T-cell (primary cell): ENCODE measurements at regions not wholly inside any gene's neighbourhood (a gene's known extent, or its start where the extent isn't known, plus 50 kb on each side); places are given as distances from the start of the nearest gene placed in this dataset.

Source experiments
- ATAC-seq, 4 experiments: fragments of 200-7000 bp in 3 of 4; fragments of 150-1000 bp in 1 of 4; cut with Tn5 transposase; replicated peaks in 1 of 4; 1 replicate in 3 of 4; 2 replicates in 1 of 4; pipeline ENCODE4 v1.10.0; 2021; ENCODE audit warnings: moderate library complexity in 3 of 4, mild to moderate bottlenecking in 2 of 4, moderate number of reproducible peaks in 1 of 4
- CTCF ChIA-PET, 2 donors: fragments of 300-600 bp; sonication (Branson Sonifier 250); formaldehyde crosslinking; loops; one replicate each; lab custom pipeline; 2022; ENCODE audit warnings: antibody characterized with exemption in 2 of 2; lab: Charles Lee
- POLR2A ChIA-PET, 2 donors: fragments of 300-600 bp; sonication (Branson Sonifier 250); formaldehyde crosslinking; loops; one replicate each; lab custom pipeline; 2022; ENCODE audit warnings: antibody characterized with exemption in 2 of 2; lab: Charles Lee
- DNase-seq, 35 experiments: peaks; one replicate each; pipeline versions ENCODE4 v3.0.0 to v3.0.0-alpha.2; 2013 to 2023
- H3K27ac ChIP-seq: one replicate; pipeline ENCODE4 v1.5.1; 2013; ENCODE audit warnings: low read length
- H3K27me3 ChIP-seq, 2 experiments: replicated peaks in 1 of 2; 1 replicate in 1 of 2; 2 replicates in 1 of 2; pipeline versions ENCODE4 v1.6.1 to v1.7.0; 2013; ENCODE audit warnings: low read length in 1 of 2, mixed read lengths in 1 of 2; ENCODE audit not compliant: control insufficient read depth in 2 of 2, insufficient read depth in 2 of 2; ENCODE audit errors: extremely low read depth in 1 of 2
- H3K36me3 ChIP-seq, 2 donors: 1 replicate in 1 of 2; 2 replicates in 1 of 2; pipeline versions ENCODE4 v1.6.1 to v1.7.0; 2013; ENCODE audit warnings: low read length in 1 of 2; ENCODE audit not compliant: control insufficient read depth in 2 of 2, insufficient read depth in 1 of 2; ENCODE audit errors: extremely low read depth in 1 of 2
- H3K4me1 ChIP-seq, 2 experiments: 1 replicate in 1 of 2; 2 replicates in 1 of 2; pipeline versions ENCODE4 v1.6.1 to v1.7.0; 2013; ENCODE audit warnings: low read length in 2 of 2, mixed read lengths in 1 of 2; ENCODE audit not compliant: insufficient read depth in 2 of 2, control insufficient read depth in 1 of 2; ENCODE audit errors: extremely low read depth in 1 of 2
- H3K4me3 ChIP-seq, 2 donors: 1 replicate in 1 of 2; 2 replicates in 1 of 2; pipeline versions ENCODE4 v1.5.1 to v1.7.0; 2013; ENCODE audit warnings: mild to moderate bottlenecking in 2 of 2, low read length in 1 of 2, moderate library complexity in 1 of 2; ENCODE audit not compliant: control insufficient read depth in 1 of 2; ENCODE audit errors: extremely low read depth in 1 of 2
- H3K9me3 ChIP-seq: 2 replicates; pipeline ENCODE4 v1.7.0; 2013
- H3K27ac Mint-ChIP-seq, 2 donors: one replicate each; pipeline ENCODE4 v1.8.0; 2020 to 2021; ENCODE audit warnings: mild to moderate bottlenecking in 2 of 2, mixed read lengths in 2 of 2
- H3K27me3 Mint-ChIP-seq, 2 donors: one replicate each; pipeline ENCODE4 v1.8.0; 2021 to 2022; ENCODE audit warnings: mixed read lengths in 2 of 2
- H3K36me3 Mint-ChIP-seq: one replicate; pipeline ENCODE4 v1.8.0; 2021; ENCODE audit warnings: mixed read lengths
- H3K4me1 Mint-ChIP-seq, 3 donors: one replicate each; pipeline ENCODE4 v1.8.0; 2020 to 2022; ENCODE audit warnings: mixed read lengths in 3 of 3, mild to moderate bottlenecking in 1 of 3
- H3K4me3 Mint-ChIP-seq, 3 donors: one replicate each; pipeline ENCODE4 v1.8.0; 2020 to 2022; ENCODE audit warnings: mild to moderate bottlenecking in 3 of 3, mixed read lengths in 3 of 3, moderate library complexity in 3 of 3
- H3K9me3 Mint-ChIP-seq, 3 donors: one replicate each; pipeline ENCODE4 v1.8.0; 2020 to 2022; ENCODE audit warnings: mixed read lengths in 3 of 3
- WGBS: methylation state at CpG from one replicate; pipeline ENCODE4 v1.1.5; 2013; ENCODE audit warnings: missing lambda C conversion rate; ENCODE audit not compliant: insufficient coverage; 5-methylcytosine and 5-hydroxymethylcytosine counted together

DNA sequence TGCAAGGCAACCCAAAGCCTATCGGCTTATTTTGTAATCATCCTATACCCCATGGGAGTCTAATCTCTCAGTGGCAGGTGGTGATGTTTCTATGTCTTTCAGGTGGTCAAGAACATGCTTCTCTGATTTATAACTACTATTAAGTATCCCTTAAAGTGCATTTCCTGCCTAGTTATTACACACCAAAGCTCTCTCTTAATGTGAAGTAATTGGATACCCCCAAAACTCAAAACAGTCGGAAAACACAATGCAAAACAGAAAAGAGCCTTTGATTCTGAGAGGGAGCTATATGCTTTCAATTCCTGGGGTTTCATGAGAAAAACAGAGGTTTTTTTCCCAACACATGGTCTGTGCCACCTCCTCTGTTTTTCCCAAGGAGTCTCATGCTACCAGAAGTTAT, 416.4 kb downstream of the CSNK1G3 start:
- no peak overlapping the region for H3K27ac Mint-ChIP-seq

DNA sequence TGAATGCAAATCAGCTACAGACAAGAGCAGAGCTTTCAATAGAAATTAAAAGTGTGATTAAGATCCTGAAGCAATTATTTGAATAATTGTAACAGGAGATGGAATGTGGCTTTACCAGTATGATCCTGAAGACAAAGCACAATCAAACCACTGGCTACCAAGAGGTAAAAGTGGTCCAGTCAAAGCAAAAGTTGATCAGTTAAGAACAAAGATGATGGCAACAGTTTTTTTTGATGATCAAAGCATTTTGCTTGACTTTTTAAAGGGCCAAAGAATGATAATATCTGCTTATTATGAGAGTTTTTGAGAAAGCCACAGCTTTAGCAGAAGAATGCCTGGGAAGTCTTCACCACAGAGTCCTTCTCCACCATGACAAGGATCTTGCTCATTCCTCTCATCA, 409.2 kb downstream of the CSNK1G3 start:
- Histone ChIP-seq H3K4me3 (no peak overlapping the region), H3K4me1 (no peaks in the 10 kb centered on the region), H3K9me3 (no peaks in the 10 kb centered on the region), H3K36me3 (no peaks in the 10 kb centered on the region), H3K27ac (no peak overlapping the region), H3K27me3 (no peaks in the 10 kb centered on the region)
- POLR2A ChIA-PET: no interaction called here
- Mint-ChIP-seq H3K9me3 (peaks cover 0 to 15% (median 7%) of the 10 kb centered on the region in 3 donors), H3K27ac (no peak overlapping the region), H3K27me3 (no peaks in the 10 kb centered on the region), H3K4me3 (no peak overlapping the region), H3K4me1 (no peaks in the 10 kb centered on the region), H3K36me3 (no peaks in the 10 kb centered on the region)
- CTCF ChIA-PET: no interaction called here
- DNase-seq (no peak), ATAC-seq (no peak)

More for the DNA sequence above, 416.4 kb downstream of the CSNK1G3 start:
- Histone ChIP-seq H3K4me3 (no peak overlapping the region), H3K36me3 (no peaks in the 10 kb centered on the region), H3K27me3 (no peaks in the 10 kb centered on the region), H3K4me1 (no peaks in the 10 kb centered on the region), H3K27ac (no peak overlapping the region), H3K9me3 (no peaks in the 10 kb centered on the region)
- Mint-ChIP-seq H3K36me3 (no peaks in the 10 kb centered on the region), H3K4me3 (no peak overlapping the region), H3K4me1 (no peaks in the 10 kb centered on the region), H3K9me3 (peaks cover 0 to 4% (median 2%) of the 10 kb centered on the region in 3 donors), H3K27me3 (no peaks in the 10 kb centered on the region)
- WGBS: no CpG with 5 or more reads among the region's 2 CpGs
- CTCF ChIA-PET: no interaction called here
- no peak for DNase-seq
- no peak for ATAC-seq
- POLR2A ChIA-PET: no interaction called here

GRCh38 chr5:123916345-123917121, 404.6 kb downstream of the CSNK1G3 start:
- no peaks in the 10 kb centered on the region for H3K27me3 Mint-ChIP-seq
- no peak overlapping the region for H3K4me3 Mint-ChIP-seq
- ChIA-PET POLR2A (interaction anchor here in 1 of 2 donors (0.5 to 0.7 kb wide), 2 partner anchors 8 to 1280 kb away, joined by 3 to 6 read pairs; no protein-coding TSS in a partner anchor), CTCF (no interaction called here)
- DNase-seq (no peak), ATAC-seq (no peak)
- H3K27ac Mint-ChIP-seq: no peak overlapping the region
- Histone ChIP-seq H3K4me1 (no peaks in the 10 kb centered on the region), H3K36me3 (no peaks in the 10 kb centered on the region), H3K9me3 (no peaks in the 10 kb centered on the region), H3K4me3 (no peak overlapping the region), H3K27me3 (no peaks in the 10 kb centered on the region), H3K27ac (no peak overlapping the region)
- H3K9me3 Mint-ChIP-seq: peaks cover 4 to 29% (median 25%) of the 10 kb centered on the region in 3 donors
- H3K4me1 Mint-ChIP-seq: no peaks in the 10 kb centered on the region
- H3K36me3 Mint-ChIP-seq: no peaks in the 10 kb centered on the region
- 87% methylated on average over 3 of the region's 8 CpGs for WGBS

DNA sequence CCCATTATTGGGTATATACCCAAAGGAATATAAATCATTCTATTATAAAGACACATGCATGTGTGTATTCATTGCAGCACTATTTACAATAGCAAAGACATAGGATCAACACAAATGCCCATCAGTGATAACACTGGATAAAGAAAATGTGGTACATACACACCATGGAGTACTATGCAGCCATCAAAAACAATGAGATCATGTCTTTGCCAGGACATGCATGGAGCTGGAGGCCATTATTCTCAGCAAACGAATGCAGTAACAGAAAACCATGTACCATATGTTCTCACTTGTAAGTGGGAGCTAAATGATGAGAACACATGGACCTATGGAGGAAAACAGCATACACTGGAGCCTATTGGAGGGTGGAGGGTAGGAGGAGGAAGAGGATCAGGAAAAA, 402.4 kb downstream of the CSNK1G3 start:
- Mint-ChIP-seq H3K36me3 (no peaks in the 10 kb centered on the region), H3K9me3 (peaks cover 4 to 25% (median 17%) of the 10 kb centered on the region in 3 donors), H3K27ac (no peak overlapping the region), H3K4me3 (no peak overlapping the region), H3K4me1 (no peaks in the 10 kb centered on the region), H3K27me3 (no peaks in the 10 kb centered on the region)
- ChIA-PET CTCF (no interaction called here), POLR2A (no interaction called here)
- Histone ChIP-seq H3K9me3 (no peaks in the 10 kb centered on the region), H3K4me1 (no peaks in the 10 kb centered on the region), H3K27ac (no peak overlapping the region), H3K27me3 (no peaks in the 10 kb centered on the region), H3K4me3 (no peak overlapping the region), H3K36me3 (no peaks in the 10 kb centered on the region)
- WGBS: no CpG with 5 or more reads among the region's 1 CpG
- ATAC-seq: no peak
- no peak for DNase-seq

GRCh38 chr5:123907349-123907748, 395.4 kb downstream of the CSNK1G3 start:
- no peak overlapping the region for H3K27ac Mint-ChIP-seq
- H3K4me1 Mint-ChIP-seq: no peaks in the 10 kb centered on the region
- H3K36me3 Mint-ChIP-seq: no peaks in the 10 kb centered on the region
- DNase-seq: no peak
- Histone ChIP-seq H3K36me3 (no peaks in the 10 kb centered on the region), H3K9me3 (no peaks in the 10 kb centered on the region), H3K4me3 (no peak overlapping the region), H3K27ac (no peak overlapping the region), H3K4me1 (no peaks in the 10 kb centered on the region), H3K27me3 (no peaks in the 10 kb centered on the region)
- H3K27me3 Mint-ChIP-seq: no peaks in the 10 kb centered on the region
- POLR2A ChIA-PET: no interaction called here
- no CpG with 5 or more reads among the region's 3 CpGs for WGBS
- ATAC-seq: no peak
- no peak overlapping the region for H3K4me3 Mint-ChIP-seq
- CTCF ChIA-PET: no interaction called here
- H3K9me3 Mint-ChIP-seq: peaks cover 0 to 5% (median 4%) of the 10 kb centered on the region in 3 donors

GRCh38 chr5:123906698-123907295, 394.8 kb downstream of the CSNK1G3 start:
- Histone ChIP-seq H3K4me3 (no peak overlapping the region), H3K4me1 (no peaks in the 10 kb centered on the region), H3K27ac (no peak overlapping the region), H3K36me3 (no peaks in the 10 kb centered on the region), H3K9me3 (no peaks in the 10 kb centered on the region), H3K27me3 (no peaks in the 10 kb centered on the region)
- H3K9me3 Mint-ChIP-seq: peaks cover 0 to 5% (median 4%) of the 10 kb centered on the region in 3 donors
- H3K27me3 Mint-ChIP-seq: no peaks in the 10 kb centered on the region
- H3K4me1 Mint-ChIP-seq: no peaks in the 10 kb centered on the region
- DNase-seq (no peak), ATAC-seq (no peak)
- no peak overlapping the region for H3K27ac Mint-ChIP-seq
- no peak overlapping the region for H3K4me3 Mint-ChIP-seq
- H3K36me3 Mint-ChIP-seq: no peaks in the 10 kb centered on the region
- WGBS: 58% methylated on average over 3 of the region's 4 CpGs
- ChIA-PET POLR2A (no interaction called here), CTCF (no interaction called here)
